GM19397 (cell line): ENCODE measurements at regions not wholly inside any gene's neighbourhood (a gene's known extent, or its start where the extent isn't known, plus 50 kb on each side); places are given as distances from the start of the nearest gene placed in this dataset.
"Not testable (repeated sequence)": the region's sequence is repeated elsewhere in the genome, so short reads cannot be mapped to it uniquely, and the experiment has no call there.

Experiments used
- ATAC-seq: cut with Tn5 transposase; IDR thresholded peaks from one replicate; pipeline ENCODE4 v1.9.1; 2021; ENCODE audit warnings: mild to moderate bottlenecking, moderate library complexity; ENCODE audit not compliant: unreplicated experiment

DNA sequence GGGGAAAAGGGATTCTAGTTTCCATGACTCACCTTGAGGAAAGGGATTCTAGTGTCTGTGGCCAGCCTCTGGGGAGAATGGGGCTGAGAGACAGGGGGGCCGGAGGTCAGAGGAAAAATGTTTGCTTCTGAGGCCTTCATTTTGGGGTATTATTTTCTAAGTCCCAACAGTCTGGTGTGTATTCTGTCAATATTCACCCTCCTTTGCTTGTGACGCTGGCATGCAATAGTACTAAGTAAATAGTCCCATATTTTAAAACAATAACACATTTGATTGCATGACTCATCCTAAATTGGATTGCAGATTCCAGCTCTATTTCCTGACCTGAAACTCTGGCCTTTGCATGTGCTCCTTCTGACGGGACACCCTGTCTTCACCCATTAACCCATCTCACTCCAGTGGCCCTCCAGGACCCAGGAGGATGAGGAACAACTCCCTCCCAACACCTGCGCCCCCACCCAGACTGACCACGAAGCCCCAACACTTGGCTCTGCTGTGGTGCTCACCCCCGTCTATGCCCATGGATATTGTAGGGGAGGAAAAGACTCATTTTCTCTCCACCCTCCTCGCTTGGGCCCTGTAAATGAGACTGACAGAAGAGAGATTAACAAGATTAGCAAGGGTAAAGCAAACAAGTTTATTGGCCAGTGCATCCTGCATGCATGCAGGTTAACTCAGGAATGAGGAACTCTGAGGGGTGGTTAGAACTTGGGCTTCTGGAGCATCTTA is 495.6 kb upstream of the KLF6 start:
- no peak for ATAC-seq

DNA sequence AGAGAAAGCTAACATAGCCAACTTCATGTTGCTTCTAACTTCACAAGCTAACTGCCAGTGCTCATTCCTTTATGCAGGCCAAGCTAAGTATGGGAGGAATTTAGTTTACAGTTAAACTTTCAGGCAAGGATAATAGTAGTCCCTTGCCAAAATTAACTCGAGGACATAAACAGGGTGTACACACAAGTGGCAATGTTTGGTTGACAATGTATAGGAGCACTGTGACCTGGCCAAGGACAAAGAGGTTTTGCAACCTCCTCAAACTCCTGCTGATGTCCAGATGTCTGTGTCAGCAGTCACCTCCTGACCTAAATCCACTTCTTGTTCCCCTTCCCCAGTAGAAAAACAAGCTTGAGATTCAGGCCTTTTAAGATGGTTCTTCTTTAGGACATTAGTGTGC is 494.6 kb upstream of the KLF6 start:
- no peak for ATAC-seq

DNA sequence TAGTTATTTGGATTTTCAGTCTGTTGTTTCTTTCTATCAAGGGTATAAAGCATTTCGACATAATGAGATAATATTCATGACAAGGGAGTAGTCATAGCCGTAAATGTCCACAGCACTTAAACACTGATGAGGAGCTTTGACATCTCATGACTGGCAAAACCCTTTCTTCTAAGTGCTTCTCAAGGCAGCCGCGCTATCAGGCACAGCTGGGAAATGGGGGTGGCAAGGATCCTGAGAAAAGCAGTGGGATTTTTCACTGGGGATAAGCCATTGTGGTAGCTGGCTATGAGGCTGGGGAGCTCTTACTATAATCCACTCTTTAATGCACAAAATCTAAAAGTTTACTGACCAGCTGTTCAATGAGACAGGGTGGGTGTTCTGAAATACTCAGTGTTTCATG is 493.2 kb upstream of the KLF6 start:
- ATAC-seq = no peak

DNA sequence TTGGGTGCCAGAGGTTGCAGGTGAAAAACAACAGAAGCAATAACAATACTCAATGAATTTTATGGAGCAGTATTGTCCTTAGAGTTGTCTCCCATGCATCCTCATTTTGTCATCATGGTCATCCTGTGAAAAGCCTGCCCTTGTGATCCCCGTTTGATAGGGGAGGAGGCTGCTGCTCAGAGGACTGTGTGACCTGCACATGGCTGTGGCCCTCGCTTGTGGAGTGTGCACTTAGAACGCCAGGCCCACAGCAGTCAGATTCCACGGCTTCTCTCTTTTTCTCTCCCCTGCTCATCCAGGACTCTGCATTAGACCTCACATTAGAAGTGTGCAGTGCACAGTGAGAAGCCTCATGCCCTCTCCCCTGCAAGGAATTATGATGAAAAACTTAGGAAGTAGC is 491.1 kb upstream of the KLF6 start:
- ATAC-seq = no peak

DNA sequence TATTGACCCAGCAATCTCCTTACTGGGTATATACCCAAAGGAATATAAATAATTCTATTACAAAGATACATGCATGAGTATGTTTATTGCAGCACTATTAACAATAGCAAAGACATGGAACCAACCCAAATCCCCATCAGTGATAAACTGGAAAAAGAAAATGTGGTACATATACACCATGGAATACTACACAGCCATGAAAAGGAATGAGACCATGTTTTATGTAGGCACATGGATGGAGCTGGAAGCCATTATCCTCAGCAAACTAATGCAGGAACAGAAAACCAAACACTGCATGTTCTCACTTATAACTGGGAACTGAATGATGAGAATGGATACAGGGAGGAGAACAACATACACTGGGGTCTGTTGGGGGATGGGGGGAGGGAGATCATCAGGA is 489.7 kb upstream of the KLF6 start:
- ATAC-seq = not testable (repeated sequence)

DNA sequence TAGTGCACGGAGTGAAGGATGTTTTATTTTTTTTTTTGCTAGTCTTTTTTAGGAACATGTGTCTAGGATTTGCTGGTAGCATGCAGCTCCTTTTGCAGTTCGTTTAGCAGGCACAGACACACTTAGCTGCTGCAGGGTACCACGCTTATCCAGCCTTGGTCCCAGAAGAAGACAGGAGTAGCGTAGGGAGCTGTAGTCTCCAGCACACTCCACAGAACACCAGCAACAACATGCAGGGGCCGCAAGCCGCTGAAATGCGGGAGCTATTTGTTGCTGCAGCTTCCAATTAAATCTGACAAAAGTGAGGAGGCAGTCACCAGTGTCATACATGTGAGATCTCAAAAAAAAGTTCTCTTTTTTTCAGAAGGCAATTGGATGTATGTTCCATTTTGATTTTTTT is 486.2 kb upstream of the KLF6 start:
- ATAC-seq = no peak

DNA sequence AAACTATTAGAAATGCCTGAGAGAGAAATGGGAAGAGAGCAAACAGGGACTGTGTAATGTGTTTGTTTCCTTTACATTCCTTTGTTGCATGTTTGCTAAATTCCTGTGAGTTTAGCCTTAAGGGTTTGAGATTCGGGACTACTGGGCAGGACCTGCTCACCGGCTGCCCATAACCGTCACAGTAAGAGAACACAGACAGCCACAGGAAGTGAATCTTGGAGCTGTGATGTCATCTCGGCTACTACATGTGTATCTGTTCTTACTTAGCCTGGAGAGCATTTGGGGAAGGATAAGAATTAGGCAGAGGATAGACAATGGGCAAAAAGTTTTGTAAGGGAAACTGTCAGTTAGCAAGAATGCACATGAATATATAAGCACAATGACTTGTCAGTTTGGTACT is 485.1 kb upstream of the KLF6 start:
- ATAC-seq = no peak

DNA sequence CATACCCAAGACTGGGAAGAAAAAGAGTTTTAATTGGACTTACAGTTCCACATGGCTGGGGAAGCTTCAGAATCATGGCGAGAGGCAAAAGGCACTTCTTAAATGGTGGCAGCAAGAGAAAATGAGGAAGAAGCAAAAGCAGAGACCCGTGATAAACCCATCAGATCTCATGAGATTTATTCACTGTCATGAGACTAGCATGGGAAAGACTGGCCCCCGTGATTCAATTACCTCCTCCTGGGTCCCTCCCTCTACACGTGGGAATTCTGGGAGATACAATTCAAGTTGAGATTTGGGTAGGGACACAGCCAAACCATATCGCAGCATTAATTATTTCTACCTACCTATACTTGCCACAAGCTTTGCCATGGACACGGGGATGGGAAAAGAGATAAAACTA is 483.5 kb upstream of the KLF6 start:
- not testable (repeated sequence) for ATAC-seq

DNA sequence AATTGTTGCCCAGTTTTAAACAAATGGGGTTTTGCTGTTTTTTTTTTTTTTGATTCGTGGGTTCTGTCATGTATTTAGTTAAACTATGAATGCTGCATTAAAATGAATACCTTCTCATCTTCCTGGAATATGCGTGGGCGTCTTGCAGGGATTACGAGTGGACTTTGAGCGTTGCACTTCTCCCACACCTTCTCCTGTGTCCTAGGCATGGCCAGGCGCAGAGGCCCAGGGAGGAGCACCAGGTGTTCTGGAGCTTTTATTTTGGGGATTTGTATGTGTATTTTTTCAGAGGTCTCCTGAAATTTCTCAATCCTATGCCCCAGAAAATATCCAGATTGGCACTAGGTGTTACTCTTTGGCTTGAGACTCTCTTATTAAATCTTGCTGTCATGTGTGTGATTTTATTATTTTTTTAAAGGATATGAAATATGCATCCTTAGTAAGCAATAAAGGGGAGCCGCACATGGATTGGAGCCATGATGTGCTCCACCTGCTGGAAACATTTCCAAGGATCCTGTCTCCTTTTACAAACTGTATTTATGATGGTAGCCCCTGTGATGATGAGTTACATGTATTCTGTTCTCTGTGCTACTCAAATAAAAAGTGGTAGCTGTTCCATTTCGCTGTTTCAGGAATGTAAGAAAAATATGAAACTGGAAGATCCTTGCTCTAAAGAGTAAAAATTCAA is 482.2 kb upstream of the KLF6 start:
- ATAC-seq = no peak

DNA sequence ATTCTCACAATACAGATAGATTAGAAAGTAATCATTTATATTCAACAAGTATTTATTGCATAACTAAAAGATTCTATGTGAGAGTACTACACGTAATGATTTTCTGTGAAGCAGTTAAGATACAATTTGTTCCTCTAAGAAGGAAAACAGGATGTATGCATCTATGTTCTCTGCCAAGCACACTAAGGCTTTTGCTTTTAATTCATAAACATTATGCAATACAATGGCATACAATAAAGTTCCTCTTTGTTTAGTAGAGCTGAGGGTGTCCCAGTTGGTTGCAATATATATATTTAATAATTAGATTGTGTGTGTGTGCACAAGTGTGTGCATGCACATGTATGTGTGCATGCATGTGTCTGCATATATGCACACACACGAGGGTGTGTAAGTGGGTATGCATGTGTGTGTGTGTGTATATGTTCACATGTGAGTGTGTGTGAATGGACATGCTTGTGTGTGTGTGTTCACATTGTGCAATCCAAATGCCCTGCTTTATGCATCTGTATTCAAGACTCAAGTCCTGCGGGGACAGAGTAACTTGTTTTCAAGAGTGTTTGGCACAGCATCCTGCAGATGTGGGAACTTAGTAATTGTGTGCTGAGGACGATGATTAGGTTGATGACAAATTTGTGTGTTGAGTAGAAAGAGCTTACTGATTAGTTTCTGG is 481.5 kb upstream of the KLF6 start:
- no peak for ATAC-seq

DNA sequence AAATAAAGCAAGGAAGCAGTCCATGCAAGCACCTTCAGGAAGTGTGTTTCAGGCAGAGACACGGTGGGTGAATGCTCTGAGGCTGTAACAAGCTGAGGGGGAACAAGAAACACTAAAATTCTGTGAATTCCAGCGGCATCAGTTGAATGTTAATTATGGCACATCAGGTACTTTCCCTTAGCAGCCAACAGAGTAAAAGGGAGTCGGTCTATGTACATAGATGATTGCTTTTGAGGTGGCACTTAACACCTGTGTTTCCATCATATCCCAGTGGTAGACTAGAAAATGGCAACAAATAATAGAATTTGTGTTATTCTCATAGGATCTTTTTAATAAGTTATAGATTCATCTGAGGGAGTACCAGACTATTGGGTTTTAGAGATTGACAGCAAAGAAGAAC is 481.0 kb upstream of the KLF6 start:
- ATAC-seq = no peak

DNA sequence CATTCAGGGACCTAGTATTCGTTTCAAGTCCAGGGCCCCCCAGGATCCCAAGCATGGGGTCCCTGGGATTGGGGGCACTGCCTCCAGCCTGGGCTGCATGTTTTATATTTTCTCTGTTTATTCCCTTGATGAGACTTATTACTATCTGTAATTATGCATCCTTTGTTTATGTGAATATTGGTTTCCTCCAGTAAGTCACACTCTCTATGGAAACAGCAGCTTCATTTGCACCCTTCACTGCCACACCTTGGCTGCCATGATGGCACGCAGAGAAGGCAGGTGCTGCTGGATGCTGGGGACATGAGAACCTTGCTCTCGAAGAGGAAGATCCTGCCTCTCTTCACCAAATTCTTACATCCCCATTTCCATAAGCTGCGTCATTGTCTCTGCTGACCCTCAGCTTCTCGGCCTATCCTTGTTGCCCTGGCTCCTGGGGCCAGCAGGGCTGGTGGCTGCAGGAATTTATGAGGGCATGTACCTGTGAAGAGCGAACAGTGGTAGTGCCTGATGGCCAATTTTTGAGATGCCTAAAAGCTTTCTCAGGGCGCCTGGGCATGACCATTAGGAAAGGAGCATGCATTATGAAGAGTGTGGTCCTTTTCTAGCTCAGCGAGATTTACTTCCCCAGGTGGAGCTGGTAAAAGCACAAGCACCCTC is 479.3 kb upstream of the KLF6 start:
- no peak for ATAC-seq

DNA sequence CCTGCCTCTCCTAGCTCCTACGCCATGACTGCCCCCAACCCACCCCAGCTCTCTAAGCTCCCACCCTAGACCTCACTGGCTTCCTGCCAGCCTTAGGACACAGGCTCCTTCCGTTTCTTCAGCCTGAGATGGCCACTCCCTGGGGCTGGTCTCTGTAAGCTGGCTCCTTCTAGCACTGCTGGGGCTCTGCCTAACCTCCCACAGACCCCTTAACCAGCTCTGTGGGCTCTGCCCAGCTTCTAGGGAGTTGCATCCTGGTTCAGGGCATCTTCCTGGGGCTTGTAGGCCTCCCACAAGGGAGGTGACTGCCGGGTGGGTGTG is 478.6 kb upstream of the KLF6 start:
- no peak for ATAC-seq

DNA sequence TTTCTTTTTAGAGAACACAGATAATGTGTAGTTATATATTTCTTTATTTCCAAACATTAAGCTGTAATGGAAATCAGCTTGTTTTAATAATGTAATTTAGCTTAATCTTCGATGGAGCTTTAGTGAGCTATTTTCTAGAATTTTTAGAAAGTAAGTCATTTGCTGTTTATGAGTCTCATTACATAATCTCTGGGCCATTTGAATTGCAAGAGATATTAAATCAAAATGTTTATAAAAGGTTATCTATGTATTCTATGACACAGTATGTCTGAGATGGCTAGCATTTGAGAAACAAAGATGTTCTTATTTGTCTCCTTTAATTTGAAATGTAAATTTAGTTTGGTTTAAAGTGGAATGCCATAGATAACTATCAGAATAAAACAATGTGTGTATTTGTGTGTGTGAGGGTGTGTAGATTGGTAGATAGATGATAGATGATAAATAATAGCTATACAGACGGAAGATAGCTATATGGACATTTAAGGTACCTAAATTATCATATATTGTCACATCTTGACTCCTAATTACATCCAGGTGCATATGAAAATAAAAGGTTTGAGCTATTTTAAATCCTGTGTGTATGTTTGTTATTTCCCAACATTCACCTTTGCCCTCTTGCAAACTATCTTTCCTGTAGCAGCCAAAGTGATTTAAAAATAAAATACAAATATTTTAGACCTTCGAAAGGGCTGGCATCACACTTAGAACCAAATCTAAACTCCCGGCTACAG is 478.0 kb upstream of the KLF6 start:
- no peak for ATAC-seq

DNA sequence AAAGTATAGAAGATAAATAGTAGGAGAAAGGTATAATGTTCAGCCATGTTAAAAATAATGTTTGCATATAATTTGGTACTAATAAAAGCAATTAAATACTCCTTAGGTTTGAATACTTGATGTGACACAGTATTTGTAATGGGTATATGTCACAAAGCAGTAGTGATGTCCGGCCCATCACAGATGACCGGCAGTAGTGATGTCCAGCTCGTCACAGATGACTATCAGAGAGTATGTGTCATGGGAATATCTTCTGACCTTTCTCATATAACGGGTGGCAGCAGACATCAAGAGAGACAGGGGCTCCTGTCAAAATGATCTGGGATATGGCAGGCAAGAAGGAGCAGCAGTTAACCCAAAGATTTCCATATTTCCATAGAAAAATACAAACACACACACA is 477.4 kb upstream of the KLF6 start:
- ATAC-seq = no peak

DNA sequence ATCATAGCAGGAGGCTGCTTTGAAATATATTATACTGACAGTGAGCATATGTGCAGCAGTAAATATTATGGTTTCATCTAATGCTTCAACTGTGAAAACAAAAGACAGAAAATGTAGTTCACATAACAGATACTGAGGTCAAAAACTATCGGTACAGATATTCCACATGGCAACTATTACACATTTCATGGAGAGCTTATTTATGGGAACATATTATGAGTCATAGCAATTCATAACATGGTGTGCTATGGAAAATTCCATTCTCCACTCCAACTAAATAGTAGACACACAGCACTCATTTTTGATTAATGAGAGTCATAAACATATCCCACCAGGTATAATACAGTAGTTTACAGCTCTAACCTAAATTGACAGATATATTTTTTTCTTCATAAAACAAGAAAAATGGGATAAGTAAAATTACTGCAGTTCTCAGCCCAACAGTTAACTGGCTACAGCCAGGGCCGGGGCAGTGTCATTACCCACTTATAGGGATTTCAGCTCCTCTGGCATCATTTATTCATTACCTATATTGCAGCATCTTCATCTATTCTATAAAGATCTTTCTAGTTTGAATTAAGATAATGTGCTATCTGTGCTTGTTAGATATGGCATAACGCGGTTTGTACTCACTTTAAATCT is 475.6 kb upstream of the KLF6 start:
- no peak for ATAC-seq

DNA sequence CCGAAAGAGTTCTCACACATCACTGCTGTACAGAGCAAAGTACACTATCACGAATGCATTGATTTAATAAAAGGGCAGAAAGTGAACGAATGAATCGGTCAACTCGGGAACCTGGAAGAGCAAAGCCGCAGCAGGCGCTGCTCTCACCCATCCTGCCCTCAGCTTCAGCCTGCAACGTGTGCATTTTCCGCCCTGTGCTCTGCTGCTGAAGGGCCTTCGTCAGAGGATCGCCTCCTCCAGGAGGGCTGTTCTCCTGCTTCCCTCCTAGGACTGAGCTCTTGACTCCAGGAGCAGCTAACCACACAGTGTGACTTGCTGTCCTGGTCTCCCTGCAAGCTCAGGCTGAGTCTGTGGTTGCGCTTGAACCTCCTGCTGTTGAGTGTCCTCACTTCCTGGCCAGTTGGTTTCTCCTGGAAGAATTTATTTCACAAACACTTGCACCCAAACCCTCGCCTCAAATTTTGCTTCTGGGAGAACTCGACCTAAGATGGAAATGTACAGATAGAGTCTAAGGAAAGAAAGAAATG is 473.0 kb upstream of the KLF6 start:
- ATAC-seq = no peak

DNA sequence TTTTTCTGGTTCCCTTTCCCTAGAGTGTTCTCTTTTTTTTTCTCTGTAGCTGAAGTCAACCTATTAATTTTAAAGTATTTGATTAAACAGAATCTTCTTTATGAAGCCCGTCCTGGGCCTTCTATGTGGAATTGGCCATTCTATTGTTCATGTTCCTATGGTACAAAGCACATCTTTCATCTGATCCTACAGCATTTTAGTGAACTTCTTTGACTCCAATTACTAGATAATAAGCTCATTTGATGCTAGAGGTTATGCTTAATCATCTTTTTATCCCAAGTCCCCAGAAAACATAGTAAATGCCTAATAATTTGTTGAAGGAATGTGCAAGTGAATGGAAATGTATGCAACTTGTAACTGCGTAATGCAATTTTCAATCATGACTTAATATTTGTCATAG is 472.0 kb upstream of the KLF6 start:
- no peak for ATAC-seq

DNA sequence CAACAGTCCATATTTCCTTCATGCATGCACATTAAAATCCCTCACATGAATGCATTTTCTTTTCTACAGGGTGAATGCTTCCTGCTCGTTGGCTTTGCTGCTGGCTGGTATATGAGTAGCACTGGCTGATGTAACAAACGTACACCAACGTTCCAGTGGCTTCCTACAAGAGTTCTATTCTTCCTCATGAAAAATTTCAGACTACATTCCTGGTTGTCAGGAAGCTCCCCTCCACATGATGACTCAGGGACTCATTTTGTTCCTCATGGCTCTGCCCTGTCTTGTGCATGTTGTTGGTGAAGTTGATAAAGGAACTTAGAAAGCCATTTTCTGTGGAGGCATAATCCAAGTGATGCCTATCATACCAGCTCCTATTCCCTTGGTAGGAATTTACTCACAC is 470.7 kb upstream of the KLF6 start:
- ATAC-seq = no peak
